ENCODE measurements at regions not wholly inside any gene's neighbourhood (a gene's known extent, or its start where the extent isn't known, plus 50 kb on each side); places are given as distances from the start of the nearest gene placed in this dataset.

GRCh38 chr7:132655131-132655727 lies 79.0 kb upstream of the PLXNA4 start:
- TF ChIP-seq RXRA (IDR thresholded peaks at IDR 0.05) (peak in 1 of 2 donors; percentile 9), CTCF (IDR thresholded peaks at IDR 0.05; ENCODE audit: low read depth, low read length, missing input control) (no peak), HNF4G (IDR thresholded peaks at IDR 0.05) (no peak), MAX (IDR thresholded peaks at IDR 0.05) (peak; percentile 35), FOXA1 (IDR thresholded peaks at IDR 0.05) (no peak), SP1 (IDR thresholded peaks at IDR 0.05) (peak; percentile 48), ATF3 (IDR thresholded peaks at IDR 0.05) (no peak), RAD21 (IDR thresholded peaks at IDR 0.05) (peak in 1 of 2 donors; percentile 34), YY1 (IDR thresholded peaks at IDR 0.05) (no peak), TAF1 (conservative IDR thresholded peaks at IDR 0.05) (no peak), GABPA (IDR thresholded peaks at IDR 0.05 in 1 of 2, conservative IDR thresholded peaks at IDR 0.05 in 1 of 2) (peak; percentile 21 to 49), FOXA2 (IDR thresholded peaks at IDR 0.05) (no peak)
